SH-SY5Y (cell line): ENCODE measurements at regions not wholly inside any gene's neighbourhood (a gene's known extent, or its start where the extent isn't known, plus 50 kb on each side); places are given as distances from the start of the nearest gene placed in this dataset.

Experiments
- GATA2 ChIP-seq: IDR thresholded peaks from 2 replicates; pipeline ENCODE4 v1.6.1; 2011; ENCODE audit warnings: mild to moderate bottlenecking, low read depth, low read length
- GATA3 ChIP-seq: IDR thresholded peaks from 2 replicates; pipeline ENCODE4 v1.6.1; 2011; ENCODE audit warnings: low read depth, mild to moderate bottlenecking, low read length, moderate library complexity

- TF ChIP-seq GATA2 (no peak), GATA3 (no peak)
Measured at GRCh38 chr6:163728442-163729126, 314.1 kb downstream of the QKI start.
